HG02981 (cell line): ENCODE measurements at regions not wholly inside any gene's neighbourhood (a gene's known extent, or its start where the extent isn't known, plus 50 kb on each side); places are given as distances from the start of the nearest gene placed in this dataset.
"Not testable (repeated sequence)": the region's sequence is repeated elsewhere in the genome, so short reads cannot be mapped to it uniquely, and the experiment has no call there.

ENCODE experiments used
- ATAC-seq: cut with Tn5 transposase; IDR thresholded peaks from one replicate; pipeline ENCODE4 v1.9.1; 2021; ENCODE audit warnings: mild to moderate bottlenecking, moderate library complexity; ENCODE audit not compliant: unreplicated experiment

- not testable (repeated sequence) for ATAC-seq
These were observed 285.0 kb downstream of the ANAPC1 start for GRCh38 chr2:111598944-111599343.

GRCh38 chr2:111602259-111602658 lies 281.7 kb downstream of the ANAPC1 start:
- ATAC-seq = not testable (repeated sequence)

GRCh38 chr2:111605798-111606197 lies 278.2 kb downstream of the ANAPC1 start:
- not testable (repeated sequence) for ATAC-seq

GRCh38 chr2:111606632-111607031 lies 277.4 kb downstream of the ANAPC1 start:
- not testable (repeated sequence) for ATAC-seq

GRCh38 chr2:111609146-111609844 lies 274.7 kb downstream of the ANAPC1 start:
- not testable (repeated sequence) for ATAC-seq

- ATAC-seq = not testable (repeated sequence)
These were observed 274.0 kb downstream of the ANAPC1 start for GRCh38 chr2:111610035-111610434.

- no peak for ATAC-seq
These were observed 267.3 kb downstream of the ANAPC1 start for GRCh38 chr2:111616651-111617218.

GRCh38 chr2:111617299-111618225 lies 266.4 kb downstream of the ANAPC1 start:
- no peak for ATAC-seq

GRCh38 chr2:111618226-111618977 lies 265.6 kb downstream of the ANAPC1 start:
- no peak for ATAC-seq

GRCh38 chr2:111618978-111619902 lies 264.8 kb downstream of the ANAPC1 start:
- ATAC-seq = no peak

- no peak for ATAC-seq
These were observed 263.7 kb downstream of the ANAPC1 start for GRCh38 chr2:111620281-111620680.

- no peak for ATAC-seq
These were observed 261.1 kb downstream of the ANAPC1 start for GRCh38 chr2:111622859-111623258.

GRCh38 chr2:111623380-111623779 lies 260.6 kb downstream of the ANAPC1 start:
- ATAC-seq = no peak

GRCh38 chr2:111624411-111625156 lies 259.4 kb downstream of the ANAPC1 start:
- no peak for ATAC-seq

GRCh38 chr2:111625157-111625537 lies 258.8 kb downstream of the ANAPC1 start:
- not testable (repeated sequence) for ATAC-seq

GRCh38 chr2:111626037-111626864 lies 257.7 kb downstream of the ANAPC1 start:
- no peak for ATAC-seq

GRCh38 chr2:111626865-111627163 lies 257.2 kb downstream of the ANAPC1 start:
- ATAC-seq = no peak

GRCh38 chr2:111627256-111627655 lies 256.7 kb downstream of the ANAPC1 start:
- ATAC-seq = no peak
